ENCODE measurements at regions not wholly inside any gene's neighbourhood (a gene's known extent, or its start where the extent isn't known, plus 50 kb on each side); places are given as distances from the start of the nearest gene placed in this dataset.

DNA sequence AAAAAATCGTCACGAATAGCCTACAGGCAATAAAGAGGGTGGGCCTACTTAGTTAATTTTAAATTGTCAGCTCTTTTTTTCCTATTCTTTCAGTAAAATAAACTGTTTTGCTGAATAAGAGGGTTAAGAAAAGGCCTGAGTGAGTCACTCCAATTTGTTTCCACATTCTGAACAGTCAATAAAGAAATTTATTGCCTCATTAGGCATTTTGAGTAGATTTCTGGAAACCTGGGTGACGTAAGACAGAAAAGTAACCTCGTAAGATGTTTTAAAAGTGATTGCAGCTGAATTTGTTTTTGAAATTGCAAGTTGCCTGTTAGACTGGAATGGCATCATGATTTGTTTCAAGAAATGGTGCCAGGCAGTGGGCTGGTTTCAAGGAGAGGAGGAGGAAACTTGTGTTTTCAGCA lies 439.3 kb downstream of the USP25 start:
- no peak for DNase-seq

DNA sequence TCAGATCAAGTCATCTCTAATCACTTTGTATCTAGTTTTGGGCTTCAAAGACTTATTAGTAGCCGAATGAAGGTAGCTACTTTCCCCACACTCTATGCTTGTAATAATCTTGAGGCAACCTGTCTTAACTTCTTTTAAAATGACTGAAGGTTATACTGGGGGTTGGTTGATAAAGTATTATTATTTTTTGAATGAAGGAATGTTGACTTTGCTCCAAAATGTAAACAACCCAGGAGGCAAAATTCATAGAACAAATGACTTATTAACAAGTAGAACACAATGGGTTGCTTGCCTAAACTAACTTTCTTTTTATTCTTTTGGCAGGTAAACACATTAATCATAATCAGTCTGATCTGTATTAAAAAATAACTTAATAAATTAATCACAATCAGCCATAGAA lies 440.0 kb downstream of the USP25 start:
- TF ChIP-seq, protein P1, sequence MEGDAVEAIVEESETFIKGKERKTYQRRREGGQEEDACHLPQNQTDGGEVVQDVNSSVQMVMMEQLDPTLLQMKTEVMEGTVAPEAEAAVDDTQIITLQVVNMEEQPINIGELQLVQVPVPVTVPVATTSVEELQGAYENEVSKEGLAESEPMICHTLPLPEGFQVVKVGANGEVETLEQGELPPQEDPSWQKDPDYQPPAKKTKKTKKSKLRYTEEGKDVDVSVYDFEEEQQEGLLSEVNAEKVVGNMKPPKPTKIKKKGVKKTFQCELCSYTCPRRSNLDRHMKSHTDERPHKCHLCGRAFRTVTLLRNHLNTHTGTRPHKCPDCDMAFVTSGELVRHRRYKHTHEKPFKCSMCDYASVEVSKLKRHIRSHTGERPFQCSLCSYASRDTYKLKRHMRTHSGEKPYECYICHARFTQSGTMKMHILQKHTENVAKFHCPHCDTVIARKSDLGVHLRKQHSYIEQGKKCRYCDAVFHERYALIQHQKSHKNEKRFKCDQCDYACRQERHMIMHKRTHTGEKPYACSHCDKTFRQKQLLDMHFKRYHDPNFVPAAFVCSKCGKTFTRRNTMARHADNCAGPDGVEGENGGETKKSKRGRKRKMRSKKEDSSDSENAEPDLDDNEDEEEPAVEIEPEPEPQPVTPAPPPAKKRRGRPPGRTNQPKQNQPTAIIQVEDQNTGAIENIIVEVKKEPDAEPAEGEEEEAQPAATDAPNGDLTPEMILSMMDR (IDR thresholded peaks at IDR 0.05), result no peak
- H3K9me3 ChIP-seq, result no peaks in the 10 kb centered on the region
- DNase-seq (no peak), ATAC-seq (no peak)
- H3K36me3 ChIP-seq (ENCODE audit: low read depth), result no peaks in the 10 kb centered on the region
- no peaks in the 10 kb centered on the region for H3K4me1 ChIP-seq (ENCODE audit: low read depth)
- intact Hi-C loops (cut with DNase I, micrococcal nuclease), result no loop called here
- H3K4me3 ChIP-seq, result no peak overlapping the region

More for the DNA sequence above, 439.3 kb downstream of the USP25 start:
- Histone ChIP-seq H3K9me3 (no peaks in the 10 kb centered on the region), H3K36me3 (ENCODE audit: low read depth) (no peaks in the 10 kb centered on the region), H3K4me1 (ENCODE audit: low read depth) (no peaks in the 10 kb centered on the region), H3K4me3 (no peak overlapping the region)
- TF ChIP-seq, protein P1 (IDR thresholded peaks at IDR 0.05), result no peak
- no peak for ATAC-seq
- intact Hi-C loops (cut with DNase I, micrococcal nuclease), result no loop called here

- Histone ChIP-seq H3K9me3 (no peaks in the 10 kb centered on the region), H3K36me3 (ENCODE audit: low read depth) (no peaks in the 10 kb centered on the region), H3K4me3 (no peak overlapping the region), H3K4me1 (ENCODE audit: low read depth) (no peaks in the 10 kb centered on the region)
- TF ChIP-seq, protein P1 (IDR thresholded peaks at IDR 0.05), result no peak
- DNase-seq (no peak), ATAC-seq (no peak)
- intact Hi-C loops (cut with DNase I, micrococcal nuclease), result no loop called here
These were observed 446.8 kb downstream of the USP25 start for GRCh38 chr21:16176570-16176969.

- TF ChIP-seq, protein P1 (IDR thresholded peaks at IDR 0.05), result no peak
- Histone ChIP-seq H3K9me3 (no peaks in the 10 kb centered on the region), H3K4me1 (ENCODE audit: low read depth) (no peaks in the 10 kb centered on the region), H3K36me3 (ENCODE audit: low read depth) (no peaks in the 10 kb centered on the region), H3K4me3 (no peak overlapping the region)
- ATAC-seq (no peak), DNase-seq (no peak)
- intact Hi-C loops (cut with DNase I, micrococcal nuclease), result no loop called here
These were observed 447.8 kb downstream of the USP25 start for GRCh38 chr21:16177532-16177931.

GRCh38 chr21:16179773-16180172 lies 450.0 kb downstream of the USP25 start:
- Histone ChIP-seq H3K36me3 (ENCODE audit: low read depth) (no peaks in the 10 kb centered on the region), H3K4me1 (ENCODE audit: low read depth) (no peaks in the 10 kb centered on the region), H3K9me3 (no peaks in the 10 kb centered on the region), H3K4me3 (no peak overlapping the region)
- intact Hi-C loops (cut with DNase I, micrococcal nuclease), result no loop called here
- DNase-seq, result no peak
- no peak for ATAC-seq
- TF ChIP-seq, protein P1 (IDR thresholded peaks at IDR 0.05), result no peak

- DNase-seq, result no peak
- no peak overlapping the region for H3K4me3 ChIP-seq
- no peaks in the 10 kb centered on the region for H3K4me1 ChIP-seq (ENCODE audit: low read depth)
- intact Hi-C loops (cut with DNase I, micrococcal nuclease), result no loop called here
- H3K36me3 ChIP-seq (ENCODE audit: low read depth), result no peaks in the 10 kb centered on the region
- TF ChIP-seq, protein P1 (IDR thresholded peaks at IDR 0.05), result no peak
- no peak for ATAC-seq
- no peaks in the 10 kb centered on the region for H3K9me3 ChIP-seq
These were observed 450.8 kb downstream of the USP25 start for GRCh38 chr21:16180614-16181013.

Measured in mucosa of descending colon (tissue), 3 donors.